CD14-positive monocyte (primary cell): ENCODE measurements at regions not wholly inside any gene's neighbourhood (a gene's known extent, or its start where the extent isn't known, plus 50 kb on each side); places are given as distances from the start of the nearest gene placed in this dataset.

Experiments
- DNase-seq, 3 donors: peaks; one replicate each; pipeline ENCODE4 v3.0.0-alpha.2; 2011 to 2022
- H2AFZ ChIP-seq: 2 replicates; pipeline ENCODE4 v1.6.0; 2012; ENCODE audit warnings: mild to moderate bottlenecking, low read depth, low read length, inconsistent platforms; ENCODE audit not compliant: insufficient read depth, poor library complexity, severe bottlenecking
- H3K27ac ChIP-seq, 2 donors: 1 replicate in 1 of 2; 2 replicates in 1 of 2; pipeline ENCODE4 v1.5.1; 2012 to 2013; ENCODE audit warnings: low read length in 2 of 2, control low read depth in 1 of 2, inconsistent platforms in 1 of 2, low read depth in 1 of 2, mild to moderate bottlenecking in 1 of 2
- H3K27me3 ChIP-seq, 2 donors: one replicate each; pipeline versions ENCODE4 v1.6.0 to v1.6.1; 2011 to 2013; ENCODE audit warnings: low read length in 2 of 2; ENCODE audit not compliant: control insufficient read depth in 2 of 2, insufficient read depth in 2 of 2
- H3K36me3 ChIP-seq, 2 donors: replicated peaks in 1 of 2; 1 replicate in 1 of 2; 2 replicates in 1 of 2; pipeline versions ENCODE4 v1.5.1 to v1.6.1; 2012 to 2013; ENCODE audit warnings: low read length in 2 of 2, control low read depth in 1 of 2, inconsistent platforms in 1 of 2, mild to moderate bottlenecking in 1 of 2; ENCODE audit not compliant: insufficient read depth in 2 of 2, control insufficient read depth in 1 of 2
- H3K4me1 ChIP-seq, 2 donors: 1 replicate in 1 of 2; 2 replicates in 1 of 2; pipeline versions ENCODE4 v1.5.1 to v1.6.1; 2012 to 2013; ENCODE audit warnings: low read length in 2 of 2, control low read depth in 1 of 2, inconsistent platforms in 1 of 2, mild to moderate bottlenecking in 1 of 2, moderate library complexity in 1 of 2; ENCODE audit not compliant: insufficient read depth in 2 of 2, control insufficient read depth in 1 of 2
- H3K4me2 ChIP-seq: replicated peaks from 2 replicates; pipeline ENCODE3; 2012; ENCODE audit warnings: low read length, moderate library complexity, mild to moderate bottlenecking; ENCODE audit not compliant: poor library complexity, severe bottlenecking; ENCODE audit errors: extremely low read depth
- H3K4me3 ChIP-seq, 3 experiments: fragments of 200-600 bp in 1 of 3; sonication (generic) in 1 of 3; replicated peaks in 1 of 3; 1 replicate in 2 of 3; 2 replicates in 1 of 3; pipeline ENCODE4 v1.5.1; 2011 to 2013; ENCODE audit warnings: low read length in 3 of 3, mild to moderate bottlenecking in 3 of 3, control low read depth in 2 of 3, low read depth in 2 of 3, inconsistent platforms in 1 of 3, moderate library complexity in 1 of 3
- H3K79me2 ChIP-seq: 2 replicates; pipeline ENCODE4 v1.6.0; 2012; ENCODE audit warnings: mild to moderate bottlenecking, control low read depth, inconsistent platforms, low read length, moderate library complexity; ENCODE audit not compliant: insufficient read depth
- H3K9ac ChIP-seq: 2 replicates; pipeline ENCODE4 v1.6.0; 2017; ENCODE audit warnings: low read length, mild to moderate bottlenecking; ENCODE audit not compliant: insufficient read depth, poor library complexity, severe bottlenecking
- H3K9me3 ChIP-seq, 2 donors: replicated peaks in 1 of 2; 1 replicate in 1 of 2; 2 replicates in 1 of 2; pipeline versions ENCODE4 v1.5.1 to v1.6.1; 2012 to 2013; ENCODE audit warnings: low read length in 2 of 2, control low read depth in 1 of 2; ENCODE audit not compliant: control insufficient read depth in 1 of 2, insufficient read depth in 1 of 2
- H4K20me1 ChIP-seq: 2 replicates; pipeline ENCODE4 v1.6.0; 2012; ENCODE audit warnings: mild to moderate bottlenecking, low read length, control low read depth, moderate library complexity; ENCODE audit not compliant: insufficient read depth
- H3K27ac Mint-ChIP-seq, 7 donors: one replicate each; pipeline ENCODE4 v1.8.0; 2020; ENCODE audit warnings: mild to moderate bottlenecking in 7 of 7, mixed read lengths in 7 of 7, moderate library complexity in 6 of 7, inconsistent platforms in 2 of 7
- H3K27me3 Mint-ChIP-seq, 3 donors: one replicate each; pipeline ENCODE4 v1.8.0; 2021 to 2022; ENCODE audit warnings: low read depth in 3 of 3, mild to moderate bottlenecking in 3 of 3, mixed read lengths in 3 of 3, moderate library complexity in 3 of 3, inconsistent platforms in 1 of 3
- H3K36me3 Mint-ChIP-seq, 2 donors: one replicate each; pipeline ENCODE4 v1.8.0; 2020; ENCODE audit warnings: mixed read lengths in 2 of 2, inconsistent platforms in 1 of 2, mild to moderate bottlenecking in 1 of 2
- H3K4me1 Mint-ChIP-seq: one replicate; pipeline ENCODE4 v1.8.0; 2020; ENCODE audit warnings: mild to moderate bottlenecking, mixed read lengths
- H3K4me3 Mint-ChIP-seq, 2 donors: one replicate each; pipeline ENCODE4 v1.8.0; 2020; ENCODE audit warnings: mild to moderate bottlenecking in 2 of 2, mixed read lengths in 2 of 2, moderate library complexity in 1 of 2
- H3K9me3 Mint-ChIP-seq, 7 donors: one replicate each; pipeline ENCODE4 v1.8.0; 2020 to 2022; ENCODE audit warnings: mixed read lengths in 7 of 7, mild to moderate bottlenecking in 6 of 7, moderate library complexity in 6 of 7, inconsistent platforms in 2 of 7
- CTCF ChIP-seq: fragments of 200-600 bp; IDR thresholded peaks from one replicate; pipeline ENCODE4 v1.8.0; 2022; ENCODE audit warnings: antibody characterized with exemption, mild to moderate bottlenecking
- WGBS: methylation state at CpG from one replicate; pipeline ENCODE4 v1.1.5; 2013; ENCODE audit warnings: missing lambda C conversion rate; ENCODE audit not compliant: insufficient coverage; 5-methylcytosine and 5-hydroxymethylcytosine counted together
- intact Hi-C, 2 donors: fragments of 100-400 bp; cut with micrococcal nuclease; formaldehyde crosslinking; loops; one replicate each; pipeline versions ENCODE4 v1.15.0 to v1.15.1; 2023

- Histone ChIP-seq H3K4me3 (no peak overlapping the region), H3K27me3 (no peaks in the 10 kb centered on the region), H3K9ac (no peak overlapping the region), H3K9me3 (peaks cover 19 to 24% of the 10 kb centered on the region in 2 donors), H3K4me1 (no peaks in the 10 kb centered on the region), H4K20me1 (no peaks in the 10 kb centered on the region), H3K36me3 (no peaks in the 10 kb centered on the region), H3K27ac (no peak overlapping the region), H3K4me2 (no peak overlapping the region), H3K79me2 (no peaks in the 10 kb centered on the region), H2AFZ (no peak overlapping the region)
- DNase-seq: no peak
- Mint-ChIP-seq H3K4me1 (no peaks in the 10 kb centered on the region), H3K9me3 (peaks cover 2 to 20% (median 5%) of the 10 kb centered on the region in 7 donors), H3K36me3 (no peaks in the 10 kb centered on the region), H3K27me3 (peaks cover 0 to under 1% (median 0%) of the 10 kb centered on the region in 3 donors), H3K27ac (no peak overlapping the region), H3K4me3 (no peak overlapping the region)
- no peak for TF ChIP-seq CTCF
- intact Hi-C loops: no loop called here
These were observed 2280.4 kb upstream of the PCDH20 start for GRCh38 chr13:63696055-63696454.

- 93% methylated on average over 15 of the region's 15 CpGs for WGBS
These were observed 2278.0 kb upstream of the PCDH20 start for GRCh38 chr13:63693696-63694095.

More at GRCh38 chr13:63693696-63694095, 2278.0 kb upstream of the PCDH20 start:
- Mint-ChIP-seq H3K36me3 (no peaks in the 10 kb centered on the region), H3K9me3 (peaks cover 0 to 13% (median 4%) of the 10 kb centered on the region in 7 donors), H3K27ac (no peak overlapping the region), H3K4me3 (no peak overlapping the region), H3K4me1 (no peaks in the 10 kb centered on the region), H3K27me3 (peaks cover 0 to 2% (median 0%) of the 10 kb centered on the region in 3 donors)
- Histone ChIP-seq H3K9me3 (peaks cover 9 to 10% of the 10 kb centered on the region in 2 donors), H3K27me3 (no peaks in the 10 kb centered on the region), H3K27ac (no peak overlapping the region), H3K9ac (no peak overlapping the region), H3K4me1 (no peaks in the 10 kb centered on the region), H3K4me2 (no peak overlapping the region), H4K20me1 (no peaks in the 10 kb centered on the region), H3K36me3 (no peaks in the 10 kb centered on the region), H3K4me3 (no peak overlapping the region), H2AFZ (no peak overlapping the region), H3K79me2 (no peaks in the 10 kb centered on the region)
- DNase-seq: no peak
- intact Hi-C loops: no loop called here
- TF ChIP-seq CTCF: no peak
